ENCODE measurements at regions not wholly inside any gene's neighbourhood (a gene's known extent, or its start where the extent isn't known, plus 50 kb on each side); places are given as distances from the start of the nearest gene placed in this dataset.

DNA sequence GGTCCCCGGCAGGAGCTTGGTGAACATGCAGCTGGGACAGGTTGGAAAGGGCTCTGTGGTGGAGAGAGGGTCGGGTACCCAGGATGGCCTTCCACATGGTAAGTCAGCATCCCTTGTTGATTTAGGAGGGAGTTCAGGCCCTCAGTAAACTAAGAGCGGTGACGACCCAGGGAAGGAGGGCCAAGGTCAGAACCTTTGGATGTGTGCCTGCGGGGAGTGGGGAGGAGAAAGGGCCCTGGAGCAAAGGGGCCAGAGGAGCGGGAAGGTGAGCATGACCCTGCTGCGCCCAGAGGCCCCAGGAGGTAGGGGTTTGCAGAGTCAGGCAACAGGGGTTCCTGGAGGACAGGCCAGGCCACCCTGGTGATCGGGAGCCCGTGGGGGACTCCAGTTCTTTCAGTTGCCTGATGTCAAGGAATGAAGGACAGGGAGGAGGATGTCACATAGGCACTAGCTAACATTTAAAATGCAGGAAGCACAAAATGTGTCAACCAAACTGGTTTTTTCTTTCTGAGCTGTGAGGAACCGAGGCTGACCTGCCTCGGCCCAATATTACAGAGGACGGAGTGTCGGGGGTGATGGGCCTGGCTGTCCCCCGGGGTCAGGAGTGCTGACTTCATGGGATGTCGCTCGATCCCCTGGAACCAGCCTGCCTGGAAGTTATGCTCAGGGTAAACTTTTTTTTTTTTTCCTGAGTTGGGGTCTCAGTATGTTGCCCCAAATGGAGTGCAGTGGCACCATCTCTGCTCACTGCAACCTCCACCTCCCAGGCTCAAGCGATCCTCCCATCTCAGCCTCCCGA lies 117.4 kb upstream of the SLC45A1 start:
- TF ChIP-seq, protein P1, sequence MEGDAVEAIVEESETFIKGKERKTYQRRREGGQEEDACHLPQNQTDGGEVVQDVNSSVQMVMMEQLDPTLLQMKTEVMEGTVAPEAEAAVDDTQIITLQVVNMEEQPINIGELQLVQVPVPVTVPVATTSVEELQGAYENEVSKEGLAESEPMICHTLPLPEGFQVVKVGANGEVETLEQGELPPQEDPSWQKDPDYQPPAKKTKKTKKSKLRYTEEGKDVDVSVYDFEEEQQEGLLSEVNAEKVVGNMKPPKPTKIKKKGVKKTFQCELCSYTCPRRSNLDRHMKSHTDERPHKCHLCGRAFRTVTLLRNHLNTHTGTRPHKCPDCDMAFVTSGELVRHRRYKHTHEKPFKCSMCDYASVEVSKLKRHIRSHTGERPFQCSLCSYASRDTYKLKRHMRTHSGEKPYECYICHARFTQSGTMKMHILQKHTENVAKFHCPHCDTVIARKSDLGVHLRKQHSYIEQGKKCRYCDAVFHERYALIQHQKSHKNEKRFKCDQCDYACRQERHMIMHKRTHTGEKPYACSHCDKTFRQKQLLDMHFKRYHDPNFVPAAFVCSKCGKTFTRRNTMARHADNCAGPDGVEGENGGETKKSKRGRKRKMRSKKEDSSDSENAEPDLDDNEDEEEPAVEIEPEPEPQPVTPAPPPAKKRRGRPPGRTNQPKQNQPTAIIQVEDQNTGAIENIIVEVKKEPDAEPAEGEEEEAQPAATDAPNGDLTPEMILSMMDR (IDR thresholded peaks at IDR 0.05 in 8 of 11, conservative IDR thresholded peaks at IDR 0.05 in 3 of 11), result no peak
- TF ChIP-seq POLR2AphosphoS5 (IDR thresholded peaks at IDR 0.05) (no peak), POLR2A (IDR thresholded peaks at IDR 0.05) (no peak)

Data from spleen (tissue), 7 donors.